GM04504 (cell line): ENCODE measurements at regions not wholly inside any gene's neighbourhood (a gene's known extent, or its start where the extent isn't known, plus 50 kb on each side); places are given as distances from the start of the nearest gene placed in this dataset.
"Not testable (repeated sequence)": the region's sequence is repeated elsewhere in the genome, so short reads cannot be mapped to it uniquely, and the experiment has no call there.

Source experiments
- DNase-seq: peaks from one replicate; pipeline ENCODE4 v3.0.0-alpha.2; 2012; ENCODE audit warnings: low read depth

DNA sequence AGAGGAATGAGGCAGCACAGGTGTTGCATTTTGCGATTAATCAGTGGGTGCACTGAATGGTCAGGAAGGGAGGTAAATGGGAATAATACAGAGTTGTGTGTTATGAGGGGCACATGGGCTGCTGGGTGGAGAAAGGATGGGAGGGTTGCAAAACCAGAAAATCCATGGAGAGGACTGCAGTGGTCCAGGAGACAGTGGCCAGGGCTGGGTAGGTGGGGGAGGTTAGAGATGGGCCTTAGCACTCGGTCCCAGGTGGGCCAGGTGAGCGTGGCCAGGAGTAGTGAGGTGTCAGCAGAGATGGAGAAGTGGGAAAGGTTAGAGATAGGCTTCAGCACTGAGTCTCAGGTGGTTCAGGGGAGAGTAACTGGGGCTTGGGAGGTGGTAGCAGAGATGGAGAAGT is 399.1 kb upstream of the LARGE1 start:
- no peak for DNase-seq

DNA sequence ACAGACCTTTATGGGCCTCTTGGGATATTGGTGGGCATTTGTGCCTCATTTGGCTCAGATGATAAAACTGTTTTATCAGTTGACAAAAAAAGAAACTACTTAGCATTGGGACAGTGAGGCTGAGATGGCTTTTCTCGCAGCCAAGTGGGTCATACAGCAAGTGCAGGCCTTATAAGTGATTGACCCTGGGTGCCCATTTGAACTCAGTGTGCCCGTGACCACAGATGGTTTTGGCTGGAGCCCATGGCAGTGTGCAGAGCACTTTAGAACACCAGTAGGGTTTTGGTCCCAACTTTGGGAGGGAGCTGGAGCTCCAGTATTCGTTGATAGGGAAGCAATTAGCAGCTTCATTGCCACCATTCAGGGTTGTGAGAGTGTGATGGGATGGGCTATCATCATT is 404.5 kb upstream of the LARGE1 start:
- no peak for DNase-seq

DNA sequence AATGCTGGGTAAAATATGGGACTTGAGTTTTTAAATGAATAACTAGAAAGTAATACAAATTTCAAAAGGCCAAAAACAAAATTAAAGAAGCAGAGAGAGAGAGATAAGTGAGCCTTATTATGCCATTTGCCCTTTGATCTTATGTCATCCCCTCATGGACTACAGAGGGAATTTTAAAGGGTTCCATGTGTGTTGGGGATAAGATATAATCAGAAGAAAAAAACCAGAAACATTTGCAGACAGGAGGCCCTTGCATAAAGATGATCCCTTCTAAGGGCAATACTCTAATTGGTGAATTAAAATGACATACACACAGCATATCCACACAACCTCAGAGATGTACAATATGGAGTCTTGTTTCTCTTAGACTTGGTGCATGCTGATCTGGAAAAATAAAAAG is 406.6 kb upstream of the LARGE1 start:
- no peak for DNase-seq

DNA sequence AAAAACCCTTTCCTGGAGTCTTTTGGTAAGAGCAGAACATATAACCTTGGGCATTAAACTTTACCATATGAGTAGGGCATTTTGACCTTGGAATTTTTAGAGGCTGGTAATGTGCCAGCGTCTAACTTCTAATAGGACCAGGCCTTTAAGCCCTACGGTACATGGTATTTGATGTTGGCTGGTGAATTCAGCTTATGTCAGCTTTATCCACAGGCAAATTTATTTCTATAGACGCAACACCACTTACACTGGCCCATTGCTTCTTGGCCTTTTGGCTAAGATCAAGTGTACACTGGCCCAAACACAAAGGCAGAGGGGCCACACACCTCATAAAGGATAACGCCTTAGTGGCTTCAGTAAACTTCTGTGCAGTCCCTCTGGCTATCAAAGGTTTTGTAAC is 410.2 kb upstream of the LARGE1 start:
- no peak for DNase-seq

DNA sequence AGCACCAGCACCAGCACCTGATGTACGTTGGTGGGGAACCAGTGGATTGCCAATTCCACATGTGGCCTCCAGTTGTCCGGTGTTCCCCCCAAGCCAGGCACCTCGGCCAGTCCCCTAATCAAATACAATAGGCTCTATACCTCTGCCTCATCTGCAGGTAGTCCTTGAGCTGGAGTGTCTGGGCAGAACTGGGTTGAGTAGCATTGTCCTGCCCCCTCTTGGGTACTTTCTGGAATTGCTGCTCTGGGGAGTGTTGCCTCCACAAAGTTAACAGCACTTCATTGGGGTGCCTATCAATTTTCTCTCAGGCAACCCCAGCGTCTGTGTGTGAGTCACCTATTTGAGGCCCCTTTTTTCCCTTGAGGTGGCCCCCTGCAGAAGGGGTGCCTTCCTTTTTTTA is 413.0 kb upstream of the LARGE1 start:
- DNase-seq, result no peak

DNA sequence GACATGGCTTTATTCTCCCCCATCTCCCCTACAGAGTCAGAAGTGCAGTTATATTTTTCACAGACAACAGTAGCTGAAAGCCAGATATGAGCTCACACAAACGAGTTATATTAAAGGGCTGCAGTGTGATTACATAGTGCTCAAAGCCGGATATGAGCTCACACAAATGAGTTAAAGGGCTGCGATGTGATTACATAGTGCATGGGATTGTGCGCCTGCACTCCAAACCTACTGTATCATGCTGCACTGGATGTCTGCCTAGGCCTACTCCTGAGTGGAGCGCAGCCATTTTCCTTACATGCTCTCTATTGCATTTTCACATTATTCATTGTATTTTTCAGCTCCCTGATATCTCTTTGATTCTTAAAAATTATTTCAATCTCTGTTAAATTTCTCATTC is 414.6 kb upstream of the LARGE1 start:
- DNase-seq, result no peak

DNA sequence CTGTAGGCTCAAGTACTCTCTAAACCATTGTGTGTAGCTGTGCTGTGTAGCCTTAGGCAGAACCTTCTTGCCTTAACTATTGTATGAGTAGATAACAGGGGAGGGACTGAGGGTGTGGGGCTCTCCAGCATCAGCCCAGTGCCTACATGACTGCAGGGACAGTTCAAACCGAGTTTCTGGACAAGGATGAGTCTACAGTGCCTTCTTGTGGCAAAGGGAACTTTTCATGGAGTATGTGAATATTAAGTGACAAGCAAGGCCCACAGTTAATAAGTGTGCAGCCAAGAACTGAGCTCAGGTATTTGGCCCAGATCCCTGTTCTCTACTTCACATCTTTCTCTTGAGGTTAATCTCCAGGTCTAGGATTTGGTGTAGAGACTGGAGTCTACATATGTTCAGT is 424.4 kb upstream of the LARGE1 start:
- DNase-seq, result no peak

DNA sequence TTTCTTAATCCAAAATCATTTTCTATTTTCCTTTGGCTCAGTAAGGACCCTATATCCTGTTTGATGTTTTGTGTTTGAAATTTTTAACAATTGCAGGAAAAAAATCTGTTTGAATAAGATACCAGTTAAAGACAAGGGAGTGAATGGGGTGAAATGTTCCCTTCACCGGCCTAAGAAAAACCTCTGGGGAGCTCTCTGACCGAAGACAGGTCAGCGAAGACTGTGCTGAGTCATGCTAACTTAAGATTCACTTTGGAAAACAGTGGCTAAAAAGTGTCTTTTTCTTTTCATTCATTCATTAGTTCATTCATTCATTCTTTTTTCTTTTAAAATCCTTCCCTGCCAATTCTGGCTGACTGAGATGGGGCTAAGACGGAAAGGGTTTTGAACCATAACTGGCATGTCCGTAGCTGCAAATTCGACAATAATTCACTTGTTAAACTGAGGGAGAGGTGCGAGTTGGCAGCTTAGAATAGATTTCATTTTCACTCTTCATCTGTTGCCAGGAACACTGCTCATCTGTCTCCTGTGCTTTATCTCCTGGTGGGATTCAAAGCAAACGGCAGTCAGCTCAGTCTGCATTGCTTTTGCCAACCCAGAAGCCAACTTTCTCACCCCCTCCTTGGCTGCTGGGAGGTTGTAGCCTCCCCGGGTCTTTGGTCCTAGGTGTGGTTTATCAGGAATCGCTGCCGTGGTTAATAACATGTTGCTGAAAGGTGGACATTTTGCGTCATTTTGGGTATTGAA is 434.0 kb upstream of the LARGE1 start:
- DNase-seq, result no peak

DNA sequence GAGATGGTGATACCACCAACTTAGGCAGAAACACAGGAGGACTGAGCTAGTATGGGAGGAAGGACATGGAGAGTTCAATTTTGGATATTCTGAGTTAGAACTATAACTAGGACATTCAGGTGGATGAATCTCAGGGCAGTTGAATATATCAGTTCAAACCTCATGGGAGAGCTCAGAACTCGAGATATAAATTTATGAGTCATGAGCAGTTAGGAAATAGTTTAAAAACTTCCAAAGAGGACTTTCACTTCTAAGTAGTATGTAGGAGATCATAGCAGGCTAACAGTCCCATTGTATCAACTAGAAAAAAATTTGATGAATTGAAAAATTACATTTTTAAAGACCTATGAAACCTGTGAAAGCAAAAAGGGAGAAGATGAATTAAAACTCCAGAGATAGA is 436.2 kb upstream of the LARGE1 start:
- DNase-seq, result no peak

DNA sequence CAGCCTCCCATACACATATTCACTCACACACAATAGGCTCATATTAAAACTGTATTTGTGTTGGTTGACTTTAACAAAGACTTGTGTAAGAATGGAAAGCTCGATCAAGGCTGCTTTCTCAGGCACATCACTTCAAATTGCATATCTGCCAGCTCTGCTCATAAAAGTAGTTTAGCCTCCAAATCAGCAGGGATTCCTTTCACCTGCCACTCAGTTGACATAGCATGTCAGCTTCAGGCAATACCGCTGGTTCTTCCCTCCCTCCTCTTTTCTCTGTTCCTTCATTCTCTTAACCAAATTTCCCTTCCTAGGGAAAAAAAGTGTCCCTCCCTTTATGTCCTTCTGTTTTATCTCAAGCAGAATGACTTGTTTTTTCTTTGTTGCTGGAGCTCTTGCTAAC is 450.4 kb upstream of the LARGE1 start:
- no peak for DNase-seq

DNA sequence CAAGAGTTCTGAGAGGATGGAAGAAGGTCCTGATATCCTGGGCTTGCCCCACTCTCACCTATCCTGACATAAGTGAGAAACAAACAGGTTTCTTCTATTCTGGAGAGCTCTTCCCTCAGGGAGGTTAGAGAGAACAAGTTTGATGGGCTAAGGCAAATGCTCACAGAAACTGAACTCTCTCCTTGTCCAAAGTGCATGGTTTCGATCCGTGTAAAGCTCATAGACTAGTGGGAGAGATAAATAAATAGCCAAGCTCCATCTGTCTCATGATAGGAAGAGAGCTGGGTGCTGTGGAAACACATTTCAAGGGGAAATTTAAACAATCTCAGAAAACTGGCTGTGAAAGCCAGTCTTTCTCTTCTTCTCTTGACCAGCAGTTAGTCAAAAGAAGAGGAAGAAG is 459.5 kb upstream of the LARGE1 start:
- no peak for DNase-seq

DNA sequence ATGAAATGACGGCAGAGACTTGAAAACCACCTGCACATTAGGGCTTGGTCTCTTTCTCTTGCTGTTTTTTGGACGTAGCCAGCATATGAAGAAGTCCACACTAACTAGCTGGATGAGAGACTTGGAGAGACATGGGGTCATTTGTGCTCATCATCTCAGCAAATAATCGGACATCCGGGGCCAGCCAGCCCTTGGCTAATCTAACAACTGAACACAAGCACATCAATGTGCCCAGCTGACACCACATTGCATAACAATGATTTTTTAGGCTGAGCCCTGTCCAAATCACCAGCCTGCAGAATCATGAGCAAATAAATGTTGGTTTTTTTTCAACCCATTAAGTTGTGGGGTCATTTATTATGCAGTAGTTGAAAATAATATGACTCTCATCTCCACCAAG is 460.3 kb upstream of the LARGE1 start:
- no peak for DNase-seq

DNA sequence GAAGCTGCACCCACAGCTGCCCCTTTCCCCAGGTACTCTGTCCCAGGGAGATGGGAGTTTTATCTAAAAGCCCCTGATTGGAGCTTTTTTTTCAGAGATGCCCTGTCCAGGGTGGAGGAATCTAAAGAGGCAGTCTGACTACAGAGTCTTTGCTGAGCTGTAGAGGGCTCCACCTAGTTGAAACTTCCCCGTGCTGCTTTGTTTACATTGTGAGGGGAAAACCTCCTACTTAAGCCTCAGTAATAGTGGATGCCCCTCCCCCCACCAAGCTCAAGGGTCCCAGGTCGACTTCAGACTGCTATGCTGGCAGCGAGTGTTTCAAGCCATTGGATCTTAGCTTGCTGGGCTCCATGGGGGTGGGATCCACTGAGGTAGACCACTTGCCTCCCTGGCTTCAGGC is 470.1 kb upstream of the LARGE1 start:
- no peak for DNase-seq

DNA sequence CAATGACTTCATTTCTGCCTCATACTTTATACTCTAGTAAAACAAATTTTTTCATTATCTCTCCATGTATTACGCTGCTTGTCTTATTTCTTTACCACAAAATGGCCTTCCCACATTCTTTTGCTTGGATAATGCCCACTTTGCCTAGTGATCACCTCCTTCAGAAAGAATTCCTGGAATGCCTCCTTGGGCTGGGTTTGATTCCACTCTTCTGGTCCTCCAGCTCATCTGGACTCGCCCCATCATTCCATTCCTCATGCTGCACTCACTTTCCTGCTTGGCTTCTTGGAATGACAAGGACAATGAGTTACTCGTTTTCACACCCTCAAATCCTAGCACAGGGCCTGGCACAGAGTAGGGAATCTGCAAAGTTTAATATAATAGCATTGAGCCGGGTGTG is 475.1 kb upstream of the LARGE1 start:
- DNase-seq, result no peak

DNA sequence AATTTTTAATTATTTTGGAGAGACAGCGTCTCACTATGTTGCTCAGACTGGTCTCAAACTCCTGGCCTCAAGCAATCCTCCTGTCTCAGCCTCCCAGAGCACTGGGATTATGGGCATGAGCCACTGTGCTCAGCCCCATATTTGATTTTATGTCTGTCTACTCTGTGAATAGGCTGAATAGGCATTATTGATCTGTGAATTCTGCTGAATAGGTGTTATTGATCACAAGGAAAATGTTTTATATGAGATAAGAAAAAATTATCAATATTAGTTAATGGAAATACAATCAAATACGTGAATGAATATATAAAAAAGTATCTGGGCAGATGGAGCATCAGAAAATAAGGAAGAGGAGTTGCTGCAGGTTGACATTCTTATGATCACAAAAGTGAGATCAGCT is 483.4 kb upstream of the LARGE1 start:
- DNase-seq, result no peak

DNA sequence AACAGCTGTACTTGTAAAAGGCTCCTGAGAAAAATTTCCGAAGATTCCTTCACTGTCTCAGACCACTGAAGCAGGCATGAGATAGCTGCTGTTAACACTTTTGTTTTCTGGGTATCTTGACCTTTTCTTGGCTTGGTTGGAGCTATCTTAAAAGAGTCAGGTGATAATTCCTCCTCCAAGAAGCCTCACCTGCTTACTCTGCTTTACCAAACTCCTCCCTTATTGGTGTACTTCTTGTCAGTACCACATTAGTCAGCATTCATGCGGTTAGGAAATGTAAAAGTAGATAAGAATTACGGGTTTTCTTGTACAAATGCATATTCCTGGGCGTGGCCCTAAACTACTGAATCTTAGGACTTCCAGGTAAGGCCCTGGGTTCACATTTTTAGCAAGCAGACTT is 489.8 kb upstream of the LARGE1 start:
- DNase-seq, result no peak

DNA sequence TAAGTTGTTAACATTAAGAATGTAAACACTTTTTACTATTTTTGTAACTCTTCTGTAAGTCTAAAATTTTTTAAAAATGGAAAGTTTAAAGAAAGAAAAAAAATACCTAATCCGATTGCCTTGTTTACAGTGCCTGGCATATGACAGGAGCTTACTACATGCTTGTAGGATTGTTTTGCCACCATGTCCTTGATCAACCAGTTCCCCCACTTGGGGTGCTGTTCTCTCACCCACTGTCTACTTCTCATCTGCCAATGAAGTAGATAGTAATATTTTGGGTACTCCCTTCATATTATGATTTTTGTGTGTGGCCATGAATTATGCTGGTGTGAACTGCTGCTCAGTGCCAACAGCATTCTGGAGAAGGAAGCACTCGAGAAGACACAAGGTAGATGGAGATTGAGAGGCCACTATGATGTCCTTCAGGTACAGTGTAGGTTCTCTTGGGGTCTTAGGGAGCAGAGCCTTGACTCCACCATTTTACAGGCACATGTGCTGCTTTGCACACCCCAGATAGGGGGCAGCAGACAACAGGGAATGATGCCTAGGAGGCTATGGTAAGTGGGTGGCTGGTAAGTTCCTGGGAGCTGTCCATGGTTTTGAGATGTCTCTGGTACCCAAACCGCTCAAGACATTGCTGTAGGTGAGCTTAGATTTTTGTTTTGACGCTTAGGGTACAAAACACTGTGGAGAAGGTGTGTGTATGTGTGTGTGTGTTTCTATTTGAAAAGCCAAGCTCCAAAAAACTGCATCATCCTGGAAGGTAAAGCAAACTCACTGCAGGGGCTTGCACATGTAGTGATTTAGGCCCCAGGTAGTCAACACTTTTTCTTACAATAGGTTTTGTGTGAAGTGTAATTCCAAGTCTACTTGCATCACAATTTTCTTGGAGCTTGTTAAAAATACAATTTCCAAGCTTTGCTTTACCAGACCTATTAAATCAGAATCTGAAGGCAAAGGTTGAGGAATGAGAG is 494.5 kb upstream of the LARGE1 start:
- no peak for DNase-seq

DNA sequence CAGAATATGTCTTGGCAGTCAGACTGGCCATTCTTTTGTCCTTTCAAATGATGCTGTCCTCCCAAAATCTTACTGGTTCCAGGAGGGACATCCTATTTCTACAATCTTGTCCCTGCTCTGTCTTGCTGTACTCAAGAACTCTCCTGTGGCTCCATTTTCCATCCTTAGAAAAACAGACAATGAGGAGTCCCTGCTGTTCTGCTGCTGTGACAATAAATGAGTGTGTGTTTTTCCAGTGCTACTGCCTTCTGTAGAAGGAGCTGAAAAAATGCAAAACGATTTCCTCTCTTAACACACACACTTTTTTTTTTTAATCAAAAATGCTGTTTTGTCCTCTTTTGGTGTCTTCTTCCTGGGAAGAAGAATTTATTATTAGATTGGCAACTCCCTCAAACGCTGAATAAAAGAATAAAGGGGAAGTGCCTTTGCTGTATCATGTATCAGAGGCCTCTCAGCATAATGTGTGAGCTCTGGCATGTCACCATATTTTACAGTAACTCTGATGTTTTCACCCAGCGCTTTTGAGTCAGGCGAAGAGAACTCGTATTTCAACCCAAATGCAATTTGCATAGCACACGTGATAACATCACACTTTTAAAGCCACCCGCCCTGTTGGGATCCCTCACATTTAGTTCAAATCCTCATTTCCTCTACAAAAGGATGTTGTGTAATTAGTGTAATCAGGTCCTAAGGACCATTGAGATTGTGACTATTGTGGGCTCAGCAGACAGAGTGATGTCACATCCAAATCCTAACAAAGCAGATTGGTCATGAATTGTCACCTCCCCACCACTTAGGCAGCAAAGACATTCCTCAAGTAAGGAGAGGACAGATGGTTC is 496.0 kb upstream of the LARGE1 start:
- no peak for DNase-seq

DNA sequence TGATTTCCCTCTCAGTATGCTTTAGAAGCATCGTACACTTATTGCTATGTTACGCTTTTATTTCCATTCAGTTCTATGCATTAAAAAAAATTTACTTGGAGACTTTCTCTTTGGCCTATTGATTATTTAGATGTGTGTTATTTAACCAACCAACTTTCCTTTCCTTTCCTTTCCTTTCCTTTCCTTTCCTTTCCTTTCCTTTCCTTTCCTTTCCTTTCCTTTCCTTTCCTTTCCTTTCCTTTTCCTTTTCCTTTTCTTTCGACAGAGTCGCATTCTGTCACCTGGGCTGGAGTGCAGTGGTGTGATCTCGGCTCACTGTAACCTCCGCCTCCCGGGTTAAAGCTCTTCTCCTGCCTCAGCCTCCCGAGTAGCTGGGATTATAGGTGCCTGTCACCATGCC is 502.7 kb upstream of the LARGE1 start:
- DNase-seq, result not testable (repeated sequence)

DNA sequence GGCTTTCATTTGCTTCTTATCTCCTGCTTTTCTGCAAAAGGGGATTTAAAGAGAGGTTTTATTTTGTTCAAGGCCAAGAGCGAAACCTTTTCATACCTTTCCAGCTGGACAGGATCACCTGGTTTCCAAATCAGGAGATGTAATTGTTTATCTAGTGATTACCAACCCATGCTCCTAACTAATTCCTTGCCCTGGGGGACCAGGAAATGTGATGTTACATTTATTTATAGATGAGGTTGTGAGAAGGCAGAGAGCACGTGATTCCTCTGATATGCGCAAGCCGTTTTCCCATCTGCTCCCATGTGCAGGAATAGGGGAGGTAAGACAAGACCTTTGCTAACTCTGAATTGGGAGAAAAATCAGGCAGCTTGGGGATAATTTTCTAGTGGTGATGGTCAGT is 507.2 kb upstream of the LARGE1 start:
- no peak for DNase-seq

DNA sequence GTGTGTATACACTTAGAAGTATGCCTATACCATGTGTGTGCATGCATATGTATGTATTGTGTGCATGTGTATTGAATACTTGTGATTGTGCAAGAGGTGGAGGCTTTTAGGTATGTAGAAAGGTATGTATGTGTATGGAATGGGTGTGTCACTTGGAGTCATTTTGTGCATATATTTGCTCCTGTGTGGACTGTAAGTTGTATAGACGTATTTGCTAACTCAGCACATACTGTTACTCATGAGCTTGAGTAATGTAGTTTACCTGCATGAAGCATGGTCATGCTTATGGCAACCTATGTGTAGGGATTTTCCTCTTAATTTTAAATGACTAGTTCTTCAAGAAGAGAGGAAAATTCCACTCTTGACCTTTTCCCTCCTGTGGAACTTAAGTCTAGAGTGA is 507.6 kb upstream of the LARGE1 start:
- no peak for DNase-seq

DNA sequence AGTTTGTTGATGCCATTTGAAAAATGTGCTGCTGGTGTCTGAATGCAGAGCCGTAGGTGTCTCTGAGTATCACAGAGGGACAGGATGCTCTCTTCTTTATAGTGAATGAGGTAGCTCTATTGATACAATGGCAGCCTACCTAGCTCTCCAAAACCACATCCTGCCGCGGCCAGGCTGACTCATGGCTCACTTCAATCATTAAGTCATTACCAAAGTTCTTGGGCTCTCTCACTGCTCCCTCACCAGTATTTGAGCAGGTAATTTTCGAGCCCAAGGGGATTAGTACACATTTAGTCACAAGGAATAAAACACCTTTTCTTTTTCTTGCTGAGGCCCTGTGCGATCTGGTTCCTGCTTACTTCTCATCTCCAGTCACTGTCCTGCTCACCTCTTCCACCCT is 509.0 kb upstream of the LARGE1 start:
- no peak for DNase-seq

DNA sequence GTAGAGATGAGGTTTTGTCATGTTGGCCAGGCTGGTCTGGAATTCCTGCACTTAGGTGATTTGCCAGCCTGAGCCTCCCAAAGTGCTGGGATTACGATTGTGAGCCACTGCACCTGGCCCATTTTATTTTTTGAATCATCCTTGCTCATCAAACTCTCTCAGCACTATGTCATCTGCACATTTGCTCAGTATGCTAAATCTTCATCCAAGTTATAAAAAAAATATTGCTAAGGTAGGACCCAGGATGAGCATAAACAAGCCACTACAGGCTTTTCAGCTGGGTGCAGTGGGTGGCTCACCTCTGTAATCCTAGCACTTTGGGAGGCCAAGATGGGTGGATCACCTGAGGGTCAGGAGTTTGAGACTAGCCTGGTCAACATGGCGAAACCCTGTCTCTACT is 510.1 kb upstream of the LARGE1 start:
- DNase-seq, result no peak
